ENCODE measurements at regions not wholly inside any gene's neighbourhood (a gene's known extent, or its start where the extent isn't known, plus 50 kb on each side); places are given as distances from the start of the nearest gene placed in this dataset.

GRCh38 chr10:120121768-120122167, 229.2 kb downstream of the SEC23IP start:
- no peaks in the 10 kb centered on the region for H3K27me3 ChIP-seq (ENCODE audit: control insufficient read depth, insufficient read depth, low read length)
- H3K4me2 ChIP-seq (ENCODE audit: low read length): no peak overlapping the region
- no peaks in the 10 kb centered on the region for H3K9me3 ChIP-seq (replicated peaks; ENCODE audit: low read length)
- H3K4me3 ChIP-seq (ENCODE audit: low read length): no peak overlapping the region
- no peaks in the 10 kb centered on the region for H3K4me1 ChIP-seq (ENCODE audit: control insufficient read depth, insufficient read depth, low read length)
- no peaks in the 10 kb centered on the region for H3K36me3 ChIP-seq (ENCODE audit: insufficient read depth, low read length)
- H3K9ac ChIP-seq (ENCODE audit: low read depth, low read length): no peak overlapping the region

GRCh38 chr10:120131183-120131582, 238.7 kb downstream of the SEC23IP start:
- H3K4me1 ChIP-seq (ENCODE audit: control insufficient read depth, insufficient read depth, low read length): no peaks in the 10 kb centered on the region

DNA sequence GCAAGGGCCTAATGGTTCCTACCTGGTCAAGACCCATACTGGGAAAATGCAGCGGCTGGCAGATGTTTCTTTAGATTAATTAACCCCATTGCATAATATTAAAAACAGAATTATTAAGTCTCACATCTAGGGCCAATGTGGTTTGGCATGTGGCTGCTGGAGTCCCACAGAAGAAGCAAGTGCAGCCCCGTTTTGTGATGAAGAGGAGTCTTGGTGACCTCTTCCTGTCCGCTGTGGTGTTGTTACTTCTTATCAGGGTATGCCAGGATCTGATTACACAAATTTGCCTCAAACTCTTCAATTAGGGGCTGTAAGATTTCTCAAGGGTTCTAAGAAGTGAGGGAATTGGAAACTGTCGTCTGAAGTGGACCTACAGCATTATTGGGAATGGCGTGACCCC, 240.3 kb downstream of the SEC23IP start:
- Histone ChIP-seq H3K4me2 (ENCODE audit: low read length) (no peak overlapping the region), H3K4me1 (ENCODE audit: control insufficient read depth, insufficient read depth, low read length) (no peaks in the 10 kb centered on the region), H3K36me3 (ENCODE audit: insufficient read depth, low read length) (no peaks in the 10 kb centered on the region), H3K27me3 (ENCODE audit: control insufficient read depth, insufficient read depth, low read length) (no peaks in the 10 kb centered on the region), H3K9me3 (replicated peaks; ENCODE audit: low read length) (no peaks in the 10 kb centered on the region), H3K4me3 (ENCODE audit: low read length) (no peak overlapping the region), H3K9ac (ENCODE audit: low read depth, low read length) (no peak overlapping the region)

More at GRCh38 chr10:120131183-120131582, 238.7 kb downstream of the SEC23IP start:
- H3K9ac ChIP-seq (ENCODE audit: low read depth, low read length): no peak overlapping the region
- no peaks in the 10 kb centered on the region for H3K9me3 ChIP-seq (replicated peaks; ENCODE audit: low read length)
- no peak overlapping the region for H3K4me2 ChIP-seq (ENCODE audit: low read length)
- no peaks in the 10 kb centered on the region for H3K36me3 ChIP-seq (ENCODE audit: insufficient read depth, low read length)
- no peak overlapping the region for H3K4me3 ChIP-seq (ENCODE audit: low read length)
- no peaks in the 10 kb centered on the region for H3K27me3 ChIP-seq (ENCODE audit: control insufficient read depth, insufficient read depth, low read length)

- Histone ChIP-seq H3K36me3 (ENCODE audit: insufficient read depth, low read length) (no peaks in the 10 kb centered on the region), H3K27me3 (ENCODE audit: control insufficient read depth, insufficient read depth, low read length) (no peaks in the 10 kb centered on the region), H3K9ac (ENCODE audit: low read depth, low read length) (no peak overlapping the region), H3K4me3 (ENCODE audit: low read length) (no peak overlapping the region), H3K4me1 (ENCODE audit: control insufficient read depth, insufficient read depth, low read length) (no peaks in the 10 kb centered on the region), H3K4me2 (ENCODE audit: low read length) (no peak overlapping the region), H3K9me3 (replicated peaks; ENCODE audit: low read length) (no peaks in the 10 kb centered on the region)
Observed at GRCh38 chr10:120138689-120139088, 246.2 kb downstream of the SEC23IP start.

DNA sequence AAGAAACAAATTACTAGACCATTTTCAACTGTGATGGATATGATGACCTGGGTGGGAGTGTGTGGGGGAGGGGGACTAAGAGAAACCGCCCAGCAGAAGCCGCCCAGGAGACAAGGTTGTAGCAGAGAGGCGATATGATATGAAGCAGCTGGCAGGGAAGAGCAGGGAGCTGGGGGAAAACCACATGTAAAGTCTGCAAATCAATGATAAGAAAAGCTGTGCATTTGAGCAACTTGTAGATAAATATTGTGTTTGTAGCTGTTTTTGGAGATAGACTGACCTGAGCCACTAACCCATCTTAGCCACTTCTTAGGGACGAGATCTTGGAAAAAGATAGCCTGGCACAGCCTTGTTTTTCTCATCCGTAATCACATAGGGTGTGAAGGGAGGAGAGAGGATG, 252.6 kb downstream of the SEC23IP start:
- H3K36me3 ChIP-seq (ENCODE audit: insufficient read depth, low read length): no peaks in the 10 kb centered on the region
- no peaks in the 10 kb centered on the region for H3K4me1 ChIP-seq (ENCODE audit: control insufficient read depth, insufficient read depth, low read length)
- no peak overlapping the region for H3K9ac ChIP-seq (ENCODE audit: low read depth, low read length)
- H3K9me3 ChIP-seq (replicated peaks; ENCODE audit: low read length): no peaks in the 10 kb centered on the region
- H3K4me3 ChIP-seq (ENCODE audit: low read length): no peak overlapping the region
- no peaks in the 10 kb centered on the region for H3K27me3 ChIP-seq (ENCODE audit: control insufficient read depth, insufficient read depth, low read length)
- H3K4me2 ChIP-seq (ENCODE audit: low read length): no peak overlapping the region

DNA sequence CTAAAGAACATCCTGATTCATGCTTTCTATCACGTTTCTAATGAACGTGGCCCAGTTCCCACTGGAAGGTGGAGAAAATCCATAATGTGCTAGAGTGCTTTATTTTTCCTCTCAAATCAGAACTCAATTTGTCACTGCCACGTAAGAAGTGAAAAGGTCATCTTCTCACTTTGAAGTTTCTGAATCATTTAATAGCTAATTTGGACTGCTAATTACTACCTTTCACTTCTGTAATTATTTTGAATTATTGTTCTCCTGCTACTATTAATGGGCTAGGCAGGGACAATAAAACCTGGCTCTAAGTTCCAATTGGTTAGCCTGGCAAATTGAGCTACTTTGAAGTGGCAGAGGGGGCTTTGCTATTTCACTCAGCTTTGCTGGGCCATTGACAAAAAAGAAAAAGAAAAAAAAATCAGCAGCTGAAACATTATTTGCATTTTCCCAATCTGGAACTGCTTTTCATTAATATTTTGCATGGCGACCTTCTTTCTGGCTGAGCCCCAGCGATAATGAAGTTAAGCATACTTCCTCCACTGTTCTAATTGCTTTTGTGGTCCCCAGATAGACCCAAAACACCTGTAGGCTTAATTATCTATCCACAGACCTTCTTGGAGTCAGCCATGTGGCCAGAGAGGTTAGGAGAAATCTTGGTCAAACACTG, 264.2 kb downstream of the SEC23IP start:
- Histone ChIP-seq H3K4me1 (ENCODE audit: control insufficient read depth, insufficient read depth, low read length) (no peaks in the 10 kb centered on the region), H3K4me3 (ENCODE audit: low read length) (no peak overlapping the region), H3K36me3 (ENCODE audit: insufficient read depth, low read length) (no peaks in the 10 kb centered on the region), H3K9me3 (replicated peaks; ENCODE audit: low read length) (no peaks in the 10 kb centered on the region), H3K4me2 (ENCODE audit: low read length) (no peak overlapping the region), H3K9ac (ENCODE audit: low read depth, low read length) (no peak overlapping the region), H3K27me3 (ENCODE audit: control insufficient read depth, insufficient read depth, low read length) (no peaks in the 10 kb centered on the region)

DNA sequence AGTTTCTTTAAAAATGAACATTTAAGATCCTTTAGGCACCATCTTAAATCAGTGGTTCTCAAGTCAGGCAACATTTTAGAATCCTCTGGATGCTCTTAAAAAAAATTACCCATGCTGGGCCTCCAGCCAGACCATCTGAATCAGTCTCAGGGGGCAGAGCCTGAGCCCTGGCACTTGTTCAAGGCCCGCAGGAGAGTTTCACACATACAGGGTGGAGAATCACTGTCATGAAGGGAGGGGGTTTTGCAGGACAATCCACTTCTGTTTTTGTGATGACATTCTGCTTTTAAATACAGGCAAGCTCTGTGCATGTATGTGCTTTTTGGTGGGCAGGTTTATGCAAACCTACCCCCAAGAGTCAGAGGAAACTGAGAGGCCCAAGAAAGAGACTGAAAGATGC, 268.6 kb downstream of the SEC23IP start:
- no peak overlapping the region for H3K4me2 ChIP-seq (ENCODE audit: low read length)
- H3K9ac ChIP-seq (ENCODE audit: low read depth, low read length): no peak overlapping the region
- H3K4me3 ChIP-seq (ENCODE audit: low read length): no peak overlapping the region
- H3K4me1 ChIP-seq (ENCODE audit: control insufficient read depth, insufficient read depth, low read length): no peaks in the 10 kb centered on the region
- H3K36me3 ChIP-seq (ENCODE audit: insufficient read depth, low read length): no peaks in the 10 kb centered on the region
- H3K9me3 ChIP-seq (replicated peaks; ENCODE audit: low read length): no peaks in the 10 kb centered on the region
- no peaks in the 10 kb centered on the region for H3K27me3 ChIP-seq (ENCODE audit: control insufficient read depth, insufficient read depth, low read length)

DNA sequence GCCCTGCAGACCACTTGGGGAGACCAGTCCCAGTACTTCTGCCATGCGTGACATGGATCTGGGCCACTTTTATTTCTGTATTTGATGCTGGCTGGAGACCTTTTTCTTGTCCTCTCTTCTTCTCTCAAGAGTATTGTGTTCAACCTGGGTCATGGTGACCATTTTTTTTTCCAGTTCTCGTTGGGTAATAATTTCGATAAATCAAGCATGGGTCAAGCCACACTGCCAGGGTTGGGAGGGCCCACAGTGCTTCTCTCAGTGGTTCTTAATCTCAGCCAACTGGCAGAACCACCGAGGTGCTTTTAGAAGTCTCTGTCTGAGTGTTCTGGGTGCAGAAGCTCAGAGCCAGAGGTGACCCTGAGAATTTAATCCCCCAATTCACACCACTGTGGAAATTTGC, 269.9 kb downstream of the SEC23IP start:
- Histone ChIP-seq H3K4me2 (ENCODE audit: low read length) (no peak overlapping the region), H3K4me1 (ENCODE audit: control insufficient read depth, insufficient read depth, low read length) (no peaks in the 10 kb centered on the region), H3K9ac (ENCODE audit: low read depth, low read length) (no peak overlapping the region), H3K4me3 (ENCODE audit: low read length) (no peak overlapping the region), H3K9me3 (replicated peaks; ENCODE audit: low read length) (no peaks in the 10 kb centered on the region), H3K27me3 (ENCODE audit: control insufficient read depth, insufficient read depth, low read length) (no peaks in the 10 kb centered on the region), H3K36me3 (ENCODE audit: insufficient read depth, low read length) (no peaks in the 10 kb centered on the region)

DNA sequence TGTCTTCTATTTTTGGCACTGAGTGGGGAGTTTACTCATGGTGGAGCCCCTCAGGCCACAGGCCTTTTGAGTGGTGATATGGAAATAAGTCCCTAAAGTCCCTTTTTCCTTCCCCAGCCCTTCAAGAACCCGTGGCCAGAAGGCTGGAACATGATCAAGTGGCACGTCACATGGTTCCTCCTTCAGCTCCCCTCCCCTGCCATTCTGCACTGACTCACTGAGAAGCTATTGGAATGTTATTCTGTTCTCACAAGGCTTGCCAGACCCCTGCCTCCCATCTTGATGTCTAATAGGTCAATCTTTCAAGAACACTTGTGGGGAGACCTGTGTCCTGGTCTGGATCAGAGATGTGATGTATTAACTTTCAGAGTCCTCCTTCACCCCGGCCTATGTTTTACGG, 279.8 kb downstream of the SEC23IP start:
- no peak overlapping the region for H3K4me2 ChIP-seq (ENCODE audit: low read length)

GRCh38 chr10:120174491-120174890, 282.0 kb downstream of the SEC23IP start:
- Histone ChIP-seq H3K9ac (ENCODE audit: low read depth, low read length) (no peak overlapping the region), H3K36me3 (ENCODE audit: insufficient read depth, low read length) (no peaks in the 10 kb centered on the region), H3K4me2 (ENCODE audit: low read length) (no peak overlapping the region), H3K27me3 (ENCODE audit: control insufficient read depth, insufficient read depth, low read length) (no peaks in the 10 kb centered on the region), H3K9me3 (replicated peaks; ENCODE audit: low read length) (no peaks in the 10 kb centered on the region), H3K4me1 (ENCODE audit: control insufficient read depth, insufficient read depth, low read length) (no peaks in the 10 kb centered on the region), H3K4me3 (ENCODE audit: low read length) (no peak overlapping the region)

More for the DNA sequence above, 279.8 kb downstream of the SEC23IP start:
- Histone ChIP-seq H3K4me1 (ENCODE audit: control insufficient read depth, insufficient read depth, low read length) (no peaks in the 10 kb centered on the region), H3K36me3 (ENCODE audit: insufficient read depth, low read length) (no peaks in the 10 kb centered on the region), H3K9ac (ENCODE audit: low read depth, low read length) (no peak overlapping the region), H3K27me3 (ENCODE audit: control insufficient read depth, insufficient read depth, low read length) (no peaks in the 10 kb centered on the region), H3K9me3 (replicated peaks; ENCODE audit: low read length) (no peaks in the 10 kb centered on the region), H3K4me3 (ENCODE audit: low read length) (no peak overlapping the region)

DNA sequence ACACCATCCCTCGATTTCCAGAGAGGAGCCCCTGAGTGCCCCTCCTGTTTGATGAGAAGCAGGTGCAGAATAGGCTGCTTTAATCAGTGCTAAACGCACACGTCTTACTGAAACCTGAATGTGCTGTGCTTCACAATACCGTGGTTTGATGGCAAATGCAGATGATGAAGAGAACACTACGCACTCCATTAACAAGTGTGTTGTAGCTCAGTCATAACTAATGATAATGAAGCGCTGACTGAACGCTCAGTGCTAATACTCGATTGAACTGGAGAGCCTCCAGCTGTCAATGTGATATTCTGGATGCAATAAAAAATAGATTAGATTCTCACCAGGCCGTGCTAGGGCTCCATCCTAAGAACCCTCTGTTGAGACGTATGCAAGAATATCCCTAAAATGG, 279.7 kb upstream of the PLPP4 start:
- no peaks in the 10 kb centered on the region for H3K27me3 ChIP-seq (ENCODE audit: control insufficient read depth, insufficient read depth, low read length)
- no peak overlapping the region for H3K4me3 ChIP-seq (ENCODE audit: low read length)
- no peaks in the 10 kb centered on the region for H3K4me1 ChIP-seq (ENCODE audit: control insufficient read depth, insufficient read depth, low read length)
- H3K36me3 ChIP-seq (ENCODE audit: insufficient read depth, low read length): no peaks in the 10 kb centered on the region
- H3K4me2 ChIP-seq (ENCODE audit: low read length): no peak overlapping the region
- no peaks in the 10 kb centered on the region for H3K9me3 ChIP-seq (replicated peaks; ENCODE audit: low read length)
- no peak overlapping the region for H3K9ac ChIP-seq (ENCODE audit: low read depth, low read length)

GRCh38 chr10:120180160-120180559, 276.9 kb upstream of the PLPP4 start:
- no peaks in the 10 kb centered on the region for H3K4me1 ChIP-seq (ENCODE audit: control insufficient read depth, insufficient read depth, low read length)
- no peaks in the 10 kb centered on the region for H3K9me3 ChIP-seq (replicated peaks; ENCODE audit: low read length)
- no peaks in the 10 kb centered on the region for H3K36me3 ChIP-seq (ENCODE audit: insufficient read depth, low read length)
- no peak overlapping the region for H3K4me3 ChIP-seq (ENCODE audit: low read length)
- H3K27me3 ChIP-seq (ENCODE audit: control insufficient read depth, insufficient read depth, low read length): no peaks in the 10 kb centered on the region
- H3K4me2 ChIP-seq (ENCODE audit: low read length): no peak overlapping the region
- no peak overlapping the region for H3K9ac ChIP-seq (ENCODE audit: low read depth, low read length)

All from skeletal muscle satellite cell (primary cell).